CD4-positive, alpha-beta T cell treated with Interferon gamma for 1 hour (primary cell): ENCODE measurements at regions not wholly inside any gene's neighbourhood (a gene's known extent, or its start where the extent isn't known, plus 50 kb on each side); places are given as distances from the start of the nearest gene placed in this dataset.

Experiments
- DNase-seq: peaks from one replicate; pipeline ENCODE4 v3.0.0-alpha.2; 2020

DNA sequence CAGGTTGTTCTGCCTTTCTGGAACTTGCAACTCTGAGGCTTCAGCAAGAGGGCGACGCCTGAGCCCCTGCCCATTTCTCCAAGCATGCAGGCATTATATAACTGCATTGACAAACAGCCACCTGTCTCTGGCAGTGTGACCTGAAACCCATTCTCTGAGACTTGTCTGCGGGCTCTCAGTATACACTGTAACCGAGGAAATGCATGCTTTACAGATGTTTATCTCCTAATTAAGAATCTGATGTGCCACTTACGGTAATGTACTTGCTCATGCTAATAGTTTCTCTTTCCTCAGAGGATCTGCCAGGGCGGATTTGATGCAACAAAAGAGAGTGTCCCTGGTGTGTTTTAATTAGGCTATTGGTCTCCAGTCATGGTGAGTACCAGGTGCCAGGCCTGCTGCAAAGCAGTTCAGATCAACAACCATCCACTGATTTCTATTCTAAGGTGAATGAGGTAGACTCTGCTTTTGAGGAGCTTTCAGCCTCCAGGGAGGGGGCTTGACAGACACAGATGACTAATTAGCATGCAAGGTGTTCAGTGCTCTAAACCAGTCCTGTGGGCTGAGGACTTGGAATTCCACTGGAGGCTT is 593.7 kb upstream of the KLF4 start:
- DNase-seq, result no peak

DNA sequence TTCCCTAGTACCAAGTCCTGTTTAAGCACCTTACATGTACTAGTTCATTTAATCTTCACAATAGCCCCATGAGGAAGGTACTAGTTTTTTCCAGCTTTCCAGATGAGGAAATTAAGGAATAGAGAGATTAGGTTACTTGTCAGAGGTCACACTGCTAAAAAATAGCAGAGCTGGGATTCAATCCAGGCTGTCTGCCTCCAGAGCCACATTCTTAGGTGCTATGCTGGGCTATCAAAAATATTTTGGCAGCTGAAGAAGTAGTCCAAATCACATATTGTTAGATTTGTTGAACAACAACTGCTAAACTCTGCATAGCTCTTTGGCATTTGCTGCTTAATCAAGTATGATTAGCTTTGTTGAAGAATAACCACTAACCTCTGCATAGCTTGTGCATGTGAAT is 591.5 kb upstream of the KLF4 start:
- no peak for DNase-seq

DNA sequence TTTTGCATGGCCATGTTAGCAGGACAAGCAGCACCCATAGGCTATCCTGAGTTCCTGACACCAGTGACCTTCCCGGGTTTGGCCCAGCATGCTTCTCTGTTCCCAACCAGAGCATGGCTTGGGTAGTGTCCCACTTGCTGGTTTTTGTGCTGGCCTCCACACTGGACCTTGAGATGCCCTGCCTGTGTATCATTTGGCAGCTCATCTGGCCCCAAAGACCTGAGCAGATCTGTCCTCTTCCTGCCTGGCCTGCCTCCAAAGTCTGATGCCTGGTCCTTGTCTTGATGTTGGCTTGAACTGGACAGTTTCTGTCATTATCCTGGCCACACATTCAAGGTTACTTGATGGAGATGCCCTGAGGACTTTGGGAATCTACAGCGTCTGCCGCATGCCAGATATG is 590.7 kb upstream of the KLF4 start:
- no peak for DNase-seq

DNA sequence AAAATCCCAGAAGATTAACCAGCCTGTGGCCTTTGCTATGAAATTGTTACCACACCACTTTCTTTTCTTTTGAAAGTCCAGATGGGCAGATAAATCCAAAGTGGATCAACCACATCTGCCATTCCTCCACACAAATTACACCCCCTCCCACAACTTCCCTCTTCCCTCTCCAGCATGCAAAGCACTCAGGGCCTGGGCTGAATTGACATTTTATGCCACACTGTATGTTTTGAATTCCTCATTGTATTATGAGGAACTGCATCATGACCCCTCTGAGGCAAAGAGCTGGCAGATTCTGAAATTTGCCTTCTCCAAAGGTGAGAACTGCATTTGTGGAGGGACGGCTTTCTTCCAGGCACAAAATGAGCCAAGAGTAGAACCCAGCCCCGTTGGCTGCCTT is 589.2 kb upstream of the KLF4 start:
- DNase-seq, result no peak

DNA sequence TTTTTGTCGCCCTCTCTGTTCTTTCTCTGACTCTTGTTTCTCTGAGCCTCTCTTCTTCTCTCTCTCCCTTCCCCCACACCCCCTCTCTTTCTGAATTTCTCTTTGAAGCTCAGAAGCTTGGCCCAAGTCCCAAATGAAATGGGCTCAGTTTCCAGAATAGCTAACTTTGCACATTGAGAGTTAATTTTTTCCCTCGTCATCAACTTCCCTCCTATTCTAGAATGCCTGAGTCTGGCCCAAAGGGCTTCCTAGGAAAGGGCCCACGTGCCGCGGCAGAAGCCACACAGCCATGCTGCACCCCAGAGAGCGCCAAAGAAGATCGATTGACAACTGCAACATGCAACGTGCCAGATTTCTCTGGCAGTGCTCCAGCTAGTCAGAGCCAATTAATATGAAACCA is 588.8 kb upstream of the KLF4 start:
- no peak for DNase-seq

DNA sequence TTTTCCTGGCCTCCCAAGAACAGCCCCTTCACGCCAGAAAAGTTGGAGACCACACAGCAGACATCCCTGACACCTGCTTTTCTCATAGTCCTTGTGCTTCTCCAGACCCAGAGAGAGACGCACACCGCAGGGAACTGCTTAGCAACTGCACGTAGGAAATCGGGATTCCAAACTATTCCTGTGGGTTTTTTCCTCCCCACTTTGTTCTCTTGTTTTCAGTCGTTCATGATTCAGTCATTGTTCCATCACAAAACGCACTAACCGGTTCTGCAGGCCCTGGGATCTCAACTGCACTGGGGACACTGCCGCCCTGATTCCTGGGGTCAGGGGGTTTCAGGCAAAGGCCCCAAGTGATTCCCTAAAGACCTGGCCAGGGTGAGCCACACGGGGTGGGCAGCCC is 588.0 kb upstream of the KLF4 start:
- DNase-seq, result no peak

DNA sequence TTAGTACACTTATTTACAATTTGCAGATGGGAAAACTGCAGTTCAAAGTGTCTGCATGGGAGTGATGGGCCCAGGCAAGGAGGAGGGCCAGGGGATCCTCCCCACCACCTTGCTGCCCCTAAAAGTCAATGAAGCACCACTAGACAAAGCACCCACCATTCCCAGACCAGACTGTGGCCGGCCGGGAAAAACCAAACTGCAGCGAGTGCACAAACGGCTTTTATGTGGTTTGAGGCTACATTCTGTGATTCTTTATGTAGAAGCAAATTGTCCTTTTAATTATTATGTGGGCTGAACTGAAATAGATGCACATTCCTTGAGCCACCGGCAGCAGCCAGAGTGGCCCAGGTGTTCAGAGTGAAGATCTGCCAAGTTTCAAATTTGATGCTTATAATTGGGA is 585.3 kb upstream of the KLF4 start:
- no peak for DNase-seq

DNA sequence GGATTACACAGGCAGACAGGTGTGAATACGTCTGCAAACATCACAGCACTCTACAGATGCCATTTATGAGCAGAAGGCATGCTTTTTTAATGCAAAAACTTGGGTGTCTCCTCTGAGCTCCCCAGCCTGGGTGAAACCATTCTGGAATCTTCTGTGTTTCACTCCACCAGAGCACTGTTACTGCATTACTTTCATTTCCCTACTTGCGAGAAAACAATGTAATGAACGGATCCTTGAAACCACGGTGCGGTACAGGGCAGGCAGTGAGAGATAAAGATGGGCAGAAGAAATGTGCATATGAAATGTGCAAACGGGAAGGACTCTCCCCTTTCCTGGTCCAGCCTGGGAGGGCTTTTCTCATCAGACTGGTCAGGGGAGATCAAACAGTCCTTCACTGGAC is 584.3 kb upstream of the KLF4 start:
- DNase-seq, result no peak

DNA sequence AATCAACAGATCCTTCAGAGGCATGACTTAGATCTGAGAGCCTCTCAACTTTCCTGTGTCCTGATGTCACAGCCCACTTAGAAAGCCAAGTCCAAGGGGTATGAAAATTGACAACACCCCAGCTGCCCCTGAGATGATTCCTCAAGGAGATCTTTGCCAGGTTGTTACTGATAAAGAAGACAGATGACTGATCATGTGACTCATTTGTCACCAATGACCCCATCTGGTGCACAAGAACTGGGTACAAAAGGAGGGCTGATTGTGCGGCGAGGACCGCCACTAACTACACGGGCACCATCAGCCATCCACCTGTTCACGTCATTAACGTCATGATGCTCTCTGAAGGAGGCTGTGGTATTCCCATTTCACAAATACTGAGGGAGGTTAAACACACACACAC is 583.2 kb upstream of the KLF4 start:
- DNase-seq, result no peak

DNA sequence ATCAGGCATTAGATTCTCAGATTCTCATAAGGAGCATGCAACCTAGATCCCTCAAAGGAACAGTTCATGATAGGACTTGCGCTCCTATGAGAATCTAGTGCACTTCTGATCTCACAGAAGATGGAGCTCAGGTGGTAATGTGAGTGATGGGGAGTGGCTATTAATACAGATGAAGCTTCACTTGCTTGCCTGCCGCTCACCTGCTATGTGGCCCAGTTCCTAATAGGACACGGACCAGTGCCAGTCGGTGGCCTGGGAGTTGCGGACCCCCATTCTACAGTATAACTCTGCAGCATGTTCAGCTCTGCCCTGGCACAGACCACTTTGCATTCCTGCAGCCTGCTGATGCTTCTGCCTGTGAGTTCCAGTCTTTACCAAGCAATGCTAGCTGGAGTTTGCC is 581.3 kb upstream of the KLF4 start:
- no peak for DNase-seq

DNA sequence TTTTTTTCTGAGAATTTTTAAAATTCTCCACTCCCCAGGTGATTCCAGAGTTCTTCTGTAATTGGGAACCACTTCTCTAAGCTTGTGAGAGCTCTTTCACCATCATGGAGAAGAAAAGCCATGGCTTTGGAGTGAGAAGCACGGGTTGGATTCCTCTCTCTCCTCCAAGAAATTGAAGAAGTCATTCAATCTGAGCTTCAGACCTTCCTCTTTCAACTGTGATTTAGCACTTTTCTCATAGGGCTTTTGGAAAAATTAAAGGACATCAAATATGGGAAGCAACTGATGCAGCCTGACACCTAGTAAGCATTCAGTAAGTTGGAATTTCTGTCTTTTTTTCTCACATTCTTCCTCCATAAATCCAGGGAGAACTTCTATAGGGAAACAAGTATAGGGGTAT is 580.4 kb upstream of the KLF4 start:
- DNase-seq, result no peak

DNA sequence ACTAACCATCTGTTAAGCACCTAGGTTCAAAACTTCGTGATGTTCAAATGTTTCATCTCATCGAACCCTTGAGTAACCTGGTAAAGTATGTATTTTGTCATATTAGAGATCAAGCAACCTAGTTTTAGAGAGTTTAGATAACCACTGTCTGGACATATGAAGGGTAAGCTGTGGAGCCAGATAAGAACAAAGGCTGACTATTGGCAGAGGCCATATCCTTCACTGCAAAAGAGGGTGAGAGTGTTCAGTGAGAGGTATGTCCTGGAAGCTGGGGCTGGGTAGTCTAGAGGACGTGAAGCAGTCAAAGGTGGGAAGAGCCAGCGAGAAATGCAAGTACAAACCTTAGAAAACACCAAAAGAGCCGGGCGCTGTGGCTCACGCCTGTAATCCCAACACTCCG is 573.1 kb upstream of the KLF4 start:
- no peak for DNase-seq

DNA sequence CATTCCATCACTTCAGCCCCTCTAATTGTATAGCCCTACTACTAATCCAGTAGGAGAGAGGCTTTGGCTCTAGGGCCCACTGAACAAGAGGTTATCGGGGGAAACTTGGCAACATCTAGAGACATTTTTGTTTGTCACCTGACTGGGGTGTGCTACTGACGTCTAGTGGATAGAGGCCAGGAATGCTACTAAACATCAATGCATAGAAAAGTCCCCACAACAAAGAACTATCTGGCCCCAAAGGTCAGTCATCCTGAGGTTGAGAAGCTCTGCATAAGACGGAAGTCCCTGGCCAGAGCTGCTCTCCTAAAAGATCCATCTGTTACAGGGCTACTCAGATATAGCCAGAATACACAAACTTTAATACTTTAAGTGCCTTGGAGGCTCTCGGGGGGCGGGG is 570.6 kb upstream of the KLF4 start:
- DNase-seq, result no peak

DNA sequence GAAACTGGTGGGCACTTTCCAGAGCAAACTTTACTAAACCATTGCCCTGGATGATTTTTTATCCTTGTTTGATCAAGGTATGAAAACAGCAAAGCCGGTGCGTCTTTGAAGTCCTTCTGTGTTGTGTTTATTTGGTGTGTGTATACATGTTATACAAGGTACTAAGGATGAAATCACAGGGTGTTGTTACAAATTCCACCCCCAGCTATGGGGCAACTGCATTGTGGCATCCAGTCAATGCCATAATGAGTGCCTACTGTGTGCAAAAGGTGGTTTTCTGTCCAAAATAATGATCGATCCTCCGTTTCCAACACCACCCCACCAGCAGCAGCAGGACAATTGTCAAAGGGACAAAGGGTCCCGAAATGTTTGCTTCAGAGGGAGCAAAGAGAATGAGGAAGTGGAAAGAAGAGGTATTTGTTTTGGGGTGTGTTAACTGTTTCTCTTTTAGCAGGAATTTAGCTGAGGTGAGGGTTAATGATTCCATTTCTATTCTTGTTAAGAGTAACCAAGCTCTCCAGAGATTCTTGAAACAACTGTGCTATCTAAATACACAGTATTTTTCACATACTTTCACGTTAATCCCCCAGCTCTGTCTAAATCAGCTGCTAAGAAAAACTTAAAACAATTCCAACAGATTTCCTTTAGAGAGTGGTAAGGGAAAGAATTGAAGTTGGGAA is 568.7 kb upstream of the KLF4 start:
- DNase-seq, result no peak

DNA sequence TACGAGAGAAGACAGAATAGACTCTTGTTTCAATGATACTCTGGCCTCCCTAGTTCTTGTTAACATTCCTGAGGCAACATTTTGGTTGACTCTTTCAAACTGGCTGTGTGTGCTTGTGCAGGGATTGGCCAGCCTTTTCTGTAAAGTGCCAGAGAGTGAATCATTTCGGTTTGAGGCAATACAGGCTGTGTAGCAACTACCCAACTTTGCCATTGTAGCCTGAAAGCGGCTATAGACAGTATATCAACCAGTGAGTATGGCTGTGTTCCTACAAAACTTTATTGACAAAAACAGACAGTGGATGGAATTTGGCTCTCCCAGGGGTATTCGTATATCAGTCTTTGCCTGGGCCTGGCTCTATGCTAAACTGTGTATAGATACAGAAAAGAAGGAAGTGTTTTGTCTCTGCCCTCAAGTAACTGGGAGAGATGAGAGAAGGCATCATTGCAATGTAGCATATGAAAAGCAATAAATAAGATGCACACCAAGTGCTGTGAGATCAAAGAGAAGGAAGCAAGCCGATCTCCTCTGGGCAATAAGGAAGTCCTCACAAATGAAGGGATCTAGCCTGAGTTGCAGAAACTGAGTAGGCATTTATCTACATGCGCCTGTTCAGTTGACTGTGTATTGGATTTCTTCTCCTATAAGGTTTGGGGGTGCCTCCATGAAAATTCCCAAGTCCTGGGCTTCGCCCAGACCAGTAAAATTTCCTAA is 568.0 kb upstream of the KLF4 start:
- peak; percentile 5 for DNase-seq

DNA sequence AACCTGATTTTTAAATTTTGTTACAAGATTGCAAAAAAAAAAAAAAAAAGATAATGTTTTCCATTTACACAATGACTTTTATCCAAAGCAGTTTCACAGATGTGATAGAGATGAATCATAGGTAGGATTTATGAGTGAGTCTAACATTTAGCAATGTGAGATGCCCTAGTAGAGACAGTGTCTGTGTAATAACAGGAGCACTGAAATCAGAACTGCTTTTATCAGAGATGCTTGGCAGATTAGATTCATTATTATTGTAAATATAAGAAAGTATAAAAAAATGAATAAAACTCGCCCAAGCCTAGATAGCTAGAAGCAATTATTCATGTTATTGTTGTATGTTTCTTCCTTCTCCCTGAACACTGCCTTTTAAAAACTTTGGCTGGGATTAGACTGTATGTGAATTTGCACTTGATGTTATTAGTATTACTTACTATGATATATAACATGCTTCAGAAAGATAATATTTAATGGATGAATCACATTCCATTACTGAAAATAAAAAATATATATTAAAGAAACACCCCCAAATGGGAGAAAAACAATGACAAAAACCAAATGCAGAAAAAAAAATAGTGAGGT is 567.3 kb upstream of the KLF4 start:
- DNase-seq, result no peak

DNA sequence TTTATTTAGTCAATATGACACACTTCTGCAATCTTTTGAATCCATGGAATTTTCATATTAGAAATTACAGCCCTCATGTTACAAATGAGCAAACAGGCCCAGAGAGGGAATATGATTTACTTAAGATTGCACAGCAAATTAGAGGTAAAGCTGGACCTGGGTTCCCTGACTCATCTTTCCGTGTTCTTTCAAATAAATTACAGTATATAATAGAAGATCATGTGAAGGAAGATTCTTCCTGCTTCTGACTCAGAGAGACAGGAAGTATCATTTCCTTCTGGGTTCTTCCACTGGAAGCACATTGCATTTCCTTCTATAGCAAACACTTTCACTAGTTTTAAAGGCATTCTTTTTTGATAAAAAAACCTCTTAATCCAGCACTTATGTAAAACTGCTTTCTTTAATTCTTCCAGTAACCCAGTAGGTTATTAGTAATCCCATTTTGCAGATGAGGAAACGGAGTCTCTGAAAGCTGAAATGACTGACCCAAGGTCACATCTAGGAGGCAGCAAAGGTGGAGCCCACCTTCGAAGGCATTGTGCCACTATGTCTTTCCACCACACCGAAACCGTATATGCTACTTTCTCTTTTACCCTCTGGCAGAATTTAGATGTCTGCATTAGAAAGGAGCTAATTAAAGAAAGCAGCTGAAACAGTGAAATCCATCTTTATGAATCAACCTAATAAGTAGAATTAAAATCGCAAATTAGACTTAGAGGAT is 566.7 kb upstream of the KLF4 start:
- DNase-seq, result no peak

DNA sequence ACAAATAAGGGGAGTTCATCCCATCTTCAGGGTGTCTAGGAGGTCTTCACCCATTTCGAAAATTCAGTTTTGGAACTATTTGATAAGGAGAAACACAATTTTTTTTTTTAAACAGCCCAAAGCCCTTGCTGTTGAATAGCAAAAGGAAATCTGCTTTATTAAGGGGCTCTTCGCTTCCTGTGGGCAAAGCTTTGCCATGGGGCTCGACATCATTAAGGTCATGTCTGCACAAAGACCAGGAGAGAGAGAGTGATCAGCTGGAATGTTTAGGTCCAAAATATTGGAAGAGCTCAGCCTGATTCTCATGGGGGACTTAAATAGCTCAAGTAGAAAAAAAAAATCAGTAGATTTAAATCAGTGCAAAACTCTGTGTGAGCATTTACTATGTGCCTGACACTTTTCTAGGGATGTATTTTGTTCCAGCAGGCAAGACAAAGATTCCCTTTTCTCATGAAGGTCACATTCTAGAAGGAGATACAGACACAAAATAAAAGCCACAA is 564.6 kb upstream of the KLF4 start:
- no peak for DNase-seq

DNA sequence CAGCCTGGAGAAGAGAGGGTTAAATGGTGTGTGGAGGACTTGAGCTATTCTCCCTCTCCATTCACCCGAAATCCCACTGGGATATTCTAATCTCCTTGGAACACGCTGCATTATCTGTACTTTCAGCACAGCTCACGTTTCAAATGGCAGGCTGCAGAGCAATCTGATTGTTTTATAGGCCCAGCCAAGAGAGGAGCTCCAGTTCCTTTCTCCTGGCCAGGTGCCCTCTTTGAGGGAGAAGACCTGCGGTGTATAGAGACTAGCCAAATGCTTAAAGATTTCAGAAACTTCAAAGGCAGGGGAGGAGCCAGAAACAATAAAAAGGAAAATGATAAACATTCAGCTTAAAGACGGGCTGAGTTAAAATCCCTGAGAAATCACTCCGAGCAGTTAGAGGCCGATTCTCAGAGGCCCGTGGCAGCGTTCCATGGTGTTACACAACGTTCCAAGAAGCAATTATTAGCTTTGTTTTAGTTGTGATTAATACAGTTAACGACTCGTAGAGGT is 564.0 kb upstream of the KLF4 start:
- DNase-seq, result no peak

DNA sequence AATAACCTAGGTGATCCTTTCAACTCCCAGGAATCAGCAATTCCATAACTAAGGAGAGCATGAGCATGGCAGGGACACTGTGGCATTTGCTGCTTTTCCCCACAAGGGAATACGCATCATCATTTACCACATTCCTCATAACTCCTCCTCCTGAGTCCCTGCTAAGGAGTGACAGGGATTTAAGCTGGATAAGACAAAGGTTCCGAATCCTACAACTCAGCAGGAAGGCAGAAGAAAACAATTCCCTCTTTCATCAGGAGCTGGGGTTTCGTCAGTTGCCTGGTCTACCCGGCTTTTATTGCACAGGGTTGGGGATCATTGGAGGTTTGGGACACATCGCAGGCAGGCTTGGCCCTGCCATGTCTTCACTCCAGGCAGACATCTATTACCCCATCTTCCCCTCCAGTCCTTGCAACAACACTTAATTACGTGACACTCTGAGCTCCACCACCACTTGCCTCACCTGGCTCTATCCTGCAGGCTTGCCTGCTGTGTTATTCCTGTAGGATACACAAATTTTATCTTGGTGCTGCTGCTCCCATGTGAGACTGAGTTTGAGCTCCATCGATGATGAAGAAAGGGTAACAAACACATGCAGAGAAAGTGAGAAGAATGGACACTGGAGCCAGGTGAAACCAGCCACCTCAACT is 563.0 kb upstream of the KLF4 start:
- DNase-seq, result no peak

DNA sequence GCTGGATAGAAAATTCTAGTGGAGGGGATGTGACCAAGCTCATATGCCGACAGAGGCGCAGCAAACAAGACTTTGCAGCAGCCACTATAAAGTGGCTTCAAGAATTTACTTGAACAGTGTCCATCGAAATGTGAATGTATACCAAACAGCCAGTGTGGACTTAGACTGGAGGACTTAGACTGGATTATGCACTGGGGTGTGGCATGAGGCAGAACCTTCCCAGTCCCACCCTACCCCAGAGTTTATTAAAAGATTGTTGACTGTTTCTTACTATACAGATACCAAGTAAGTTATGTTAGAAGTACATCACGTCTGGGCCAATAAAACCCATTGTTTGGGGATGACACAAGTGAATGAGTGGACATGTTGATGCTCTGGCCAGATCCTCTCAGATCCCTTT is 561.3 kb upstream of the KLF4 start:
- DNase-seq, result no peak

DNA sequence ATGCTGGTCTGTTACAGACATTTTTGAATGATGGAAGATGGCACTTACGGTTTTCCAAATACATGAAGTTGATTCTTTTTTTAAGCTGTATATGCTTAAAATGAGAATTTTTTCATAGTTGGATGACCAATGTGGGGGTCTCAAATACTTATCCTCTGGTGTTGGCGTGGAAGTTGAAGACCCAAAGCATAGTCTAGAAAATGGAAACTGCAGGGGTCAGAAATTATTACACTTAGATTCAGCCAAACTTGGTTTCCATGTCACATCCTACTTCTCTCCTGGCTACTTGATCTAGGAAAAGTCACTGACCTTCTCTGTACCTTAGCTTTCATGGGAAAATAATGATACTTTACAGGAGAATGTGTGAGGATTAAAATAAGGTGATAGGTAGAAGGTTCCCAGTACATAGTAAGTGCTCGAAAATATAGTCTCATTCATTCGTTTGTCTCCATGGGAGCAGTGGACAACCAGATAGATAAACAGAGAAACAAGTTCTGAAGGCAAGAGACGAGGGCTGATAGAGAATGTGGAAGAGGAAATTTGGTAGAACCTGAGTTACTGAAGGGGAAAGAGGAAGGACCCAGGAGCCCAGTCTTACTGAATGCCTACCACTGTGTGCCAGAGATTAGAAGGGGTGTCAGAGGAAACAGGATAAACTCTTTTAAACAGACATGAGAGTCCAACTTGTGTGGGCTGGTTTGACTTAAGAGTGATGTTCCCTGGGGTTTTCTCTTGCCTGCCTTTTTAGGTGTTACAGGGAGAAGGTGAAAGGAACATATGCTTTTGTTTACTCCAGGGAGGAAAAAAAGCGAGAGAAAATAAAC is 560.3 kb upstream of the KLF4 start:
- no peak for DNase-seq
